ENCODE measurements at regions not wholly inside any gene's neighbourhood (a gene's known extent, or its start where the extent isn't known, plus 50 kb on each side); places are given as distances from the start of the nearest gene placed in this dataset.
A peak's percentile ranks its signal among the peaks of the same experiment; 100 is the strongest.

GRCh38 chr1:65581119-65581518, 160.7 kb downstream of the LEPR start:
- no peaks in the 10 kb centered on the region for H3K4me1 ChIP-seq (ENCODE audit: insufficient read depth, low read length, poor library complexity, severe bottlenecking)
- intact Hi-C loops (cut with micrococcal nuclease; ENCODE audit: unreplicated experiment): no loop called here
- H3K27me3 ChIP-seq (replicated peaks; ENCODE audit: insufficient read depth, low read depth, low read length, poor library complexity): no peaks in the 10 kb centered on the region
- no peaks in the 10 kb centered on the region for H3K36me3 ChIP-seq (ENCODE audit: insufficient read depth, low read length, poor library complexity, severe bottlenecking)
- H3K4me3 ChIP-seq (ENCODE audit: low read depth, low read length, poor library complexity, severe bottlenecking): no peak overlapping the region
- H3K9me3 ChIP-seq (ENCODE audit: low read depth, low read length, poor library complexity, severe bottlenecking): no peaks in the 10 kb centered on the region
- DNase-seq (ENCODE audit: low spot score): no peak
- ChIA-PET POLR2A (ENCODE audit: low non-redundant PET) (no interaction called here), CTCF (no interaction called here)
- no peak overlapping the region for H3K27ac ChIP-seq (ENCODE audit: low read depth, low read length, poor library complexity, severe bottlenecking)
- no TSS peak for BruUV-seq (replicated peaks)
- no peak for TF ChIP-seq EZH2 (IDR thresholded peaks at IDR 0.05; ENCODE audit: borderline replicate concordance, low read depth, low read length, poor library complexity, severe bottlenecking)
- TF ChIP-seq CTCF (conservative IDR thresholded peaks at IDR 0.05; ENCODE audit: low read depth, low read length): 0 out of 2 replicates have a peak, but pooled peaks have one; percentile 27

- no TSS peak for BruUV-seq (replicated peaks)
- H3K4me1 ChIP-seq (ENCODE audit: insufficient read depth, low read length, poor library complexity, severe bottlenecking): no peaks in the 10 kb centered on the region
- H3K9me3 ChIP-seq (ENCODE audit: low read depth, low read length, poor library complexity, severe bottlenecking): no peaks in the 10 kb centered on the region
- H3K27me3 ChIP-seq (replicated peaks; ENCODE audit: insufficient read depth, low read depth, low read length, poor library complexity): no peaks in the 10 kb centered on the region
- ChIA-PET CTCF (no interaction called here), POLR2A (ENCODE audit: low non-redundant PET) (no interaction called here)
- H3K4me3 ChIP-seq (ENCODE audit: low read depth, low read length, poor library complexity, severe bottlenecking): no peak overlapping the region
- no peak overlapping the region for H3K27ac ChIP-seq (ENCODE audit: low read depth, low read length, poor library complexity, severe bottlenecking)
- DNase-seq (ENCODE audit: low spot score): no peak
- H3K36me3 ChIP-seq (ENCODE audit: insufficient read depth, low read length, poor library complexity, severe bottlenecking): no peaks in the 10 kb centered on the region
- intact Hi-C loops (cut with micrococcal nuclease; ENCODE audit: unreplicated experiment): no loop called here
- TF ChIP-seq EZH2 (IDR thresholded peaks at IDR 0.05; ENCODE audit: borderline replicate concordance, low read depth, low read length, poor library complexity, severe bottlenecking) (no peak), CTCF (conservative IDR thresholded peaks at IDR 0.05; ENCODE audit: low read depth, low read length) (no peak)
These were observed 163.9 kb downstream of the LEPR start for GRCh38 chr1:65584399-65584798.

GRCh38 chr1:65590279-65590678, 169.8 kb downstream of the LEPR start:
- intact Hi-C loops (cut with micrococcal nuclease; ENCODE audit: unreplicated experiment): no loop called here
- Histone ChIP-seq H3K27me3 (replicated peaks; ENCODE audit: insufficient read depth, low read depth, low read length, poor library complexity) (no peaks in the 10 kb centered on the region), H3K27ac (ENCODE audit: low read depth, low read length, poor library complexity, severe bottlenecking) (no peak overlapping the region), H3K4me3 (ENCODE audit: low read depth, low read length, poor library complexity, severe bottlenecking) (no peak overlapping the region), H3K36me3 (ENCODE audit: insufficient read depth, low read length, poor library complexity, severe bottlenecking) (no peaks in the 10 kb centered on the region), H3K9me3 (ENCODE audit: low read depth, low read length, poor library complexity, severe bottlenecking) (no peaks in the 10 kb centered on the region), H3K4me1 (ENCODE audit: insufficient read depth, low read length, poor library complexity, severe bottlenecking) (no peaks in the 10 kb centered on the region)
- no TSS peak for BruUV-seq (replicated peaks)
- CTCF ChIA-PET: no interaction called here
- no peak for DNase-seq (ENCODE audit: low spot score)
- no peak for TF ChIP-seq EZH2 (IDR thresholded peaks at IDR 0.05; ENCODE audit: borderline replicate concordance, low read depth, low read length, poor library complexity, severe bottlenecking)
- no peak for TF ChIP-seq CTCF (conservative IDR thresholded peaks at IDR 0.05; ENCODE audit: low read depth, low read length)
- POLR2A ChIA-PET (ENCODE audit: low non-redundant PET): no interaction called here

Measured in A673 (cell line).